IPS-18a (cell line): ENCODE measurements at regions not wholly inside any gene's neighbourhood (a gene's known extent, or its start where the extent isn't known, plus 50 kb on each side); places are given as distances from the start of the nearest gene placed in this dataset.

ENCODE experiments used
- H3K27ac ChIP-seq: one replicate; pipeline ENCODE4 v1.5.1; 2013; ENCODE audit warnings: low read length
- H3K27me3 ChIP-seq: one replicate; pipeline ENCODE4 v1.6.1; 2013; ENCODE audit warnings: mild to moderate bottlenecking, low read length; ENCODE audit not compliant: control insufficient read depth, insufficient read depth
- H3K36me3 ChIP-seq: one replicate; pipeline ENCODE4 v1.6.1; 2013; ENCODE audit warnings: low read depth, low read length; ENCODE audit not compliant: control insufficient read depth
- H3K4me1 ChIP-seq: one replicate; pipeline ENCODE4 v1.6.1; 2013; ENCODE audit warnings: low read depth, low read length; ENCODE audit not compliant: control insufficient read depth
- H3K4me3 ChIP-seq: one replicate; pipeline ENCODE4 v1.5.1; 2013; ENCODE audit warnings: low read length
- H3K9ac ChIP-seq: one replicate; pipeline ENCODE4 v1.6.1; 2013; ENCODE audit warnings: mild to moderate bottlenecking, low read length, moderate library complexity
- H3K9me3 ChIP-seq: one replicate; pipeline ENCODE4 v1.6.1; 2013; ENCODE audit warnings: low read depth, low read length; ENCODE audit not compliant: control insufficient read depth

- Histone ChIP-seq H3K36me3 (no peaks in the 10 kb centered on the region), H3K4me1 (no peaks in the 10 kb centered on the region), H3K4me3 (no peak overlapping the region), H3K9ac (no peak overlapping the region), H3K9me3 (no peaks in the 10 kb centered on the region), H3K27me3 (no peaks in the 10 kb centered on the region), H3K27ac (no peak overlapping the region)
Observed at GRCh38 chr10:3982746-3983442, 197.9 kb upstream of the KLF6 start.

GRCh38 chr10:3981300-3981699 lies 196.3 kb upstream of the KLF6 start:
- Histone ChIP-seq H3K4me1 (no peaks in the 10 kb centered on the region), H3K27ac (no peak overlapping the region), H3K9ac (no peak overlapping the region), H3K36me3 (no peaks in the 10 kb centered on the region), H3K4me3 (no peak overlapping the region), H3K27me3 (no peaks in the 10 kb centered on the region), H3K9me3 (no peaks in the 10 kb centered on the region)

GRCh38 chr10:3980660-3981059 lies 195.7 kb upstream of the KLF6 start:
- Histone ChIP-seq H3K9ac (no peak overlapping the region), H3K27ac (no peak overlapping the region), H3K4me3 (no peak overlapping the region)

GRCh38 chr10:3980144-3980543 lies 195.1 kb upstream of the KLF6 start:
- Histone ChIP-seq H3K36me3 (no peaks in the 10 kb centered on the region), H3K9me3 (no peaks in the 10 kb centered on the region), H3K4me3 (no peak overlapping the region), H3K9ac (no peak overlapping the region), H3K27ac (no peak overlapping the region), H3K27me3 (no peaks in the 10 kb centered on the region), H3K4me1 (no peaks in the 10 kb centered on the region)

More at GRCh38 chr10:3980660-3981059, 195.7 kb upstream of the KLF6 start:
- Histone ChIP-seq H3K27me3 (no peaks in the 10 kb centered on the region), H3K9me3 (no peaks in the 10 kb centered on the region), H3K36me3 (no peaks in the 10 kb centered on the region), H3K4me1 (no peaks in the 10 kb centered on the region)

- no peaks in the 10 kb centered on the region for H3K36me3 ChIP-seq
- H3K4me3 ChIP-seq, result no peak overlapping the region
- H3K9me3 ChIP-seq, result no peaks in the 10 kb centered on the region
- no peak overlapping the region for H3K27ac ChIP-seq
- no peaks in the 10 kb centered on the region for H3K27me3 ChIP-seq
- H3K4me1 ChIP-seq, result no peaks in the 10 kb centered on the region
- no peak overlapping the region for H3K9ac ChIP-seq
Observed at GRCh38 chr10:3978761-3979160, 193.8 kb upstream of the KLF6 start.

GRCh38 chr10:3978174-3978573 lies 193.2 kb upstream of the KLF6 start:
- no peaks in the 10 kb centered on the region for H3K9me3 ChIP-seq
- H3K4me1 ChIP-seq, result no peaks in the 10 kb centered on the region

GRCh38 chr10:3977761-3978160 lies 192.8 kb upstream of the KLF6 start:
- no peak overlapping the region for H3K27ac ChIP-seq
- H3K36me3 ChIP-seq, result no peaks in the 10 kb centered on the region
- no peaks in the 10 kb centered on the region for H3K4me1 ChIP-seq
- no peaks in the 10 kb centered on the region for H3K27me3 ChIP-seq
- H3K4me3 ChIP-seq, result no peak overlapping the region
- H3K9me3 ChIP-seq, result no peaks in the 10 kb centered on the region
- no peak overlapping the region for H3K9ac ChIP-seq

More at GRCh38 chr10:3978174-3978573, 193.2 kb upstream of the KLF6 start:
- H3K27ac ChIP-seq, result no peak overlapping the region
- H3K4me3 ChIP-seq, result no peak overlapping the region
- no peaks in the 10 kb centered on the region for H3K27me3 ChIP-seq
- H3K36me3 ChIP-seq, result no peaks in the 10 kb centered on the region
- H3K9ac ChIP-seq, result no peak overlapping the region

GRCh38 chr10:3976718-3977117 lies 191.7 kb upstream of the KLF6 start:
- H3K4me3 ChIP-seq, result no peak overlapping the region
- no peak overlapping the region for H3K27ac ChIP-seq
- no peaks in the 10 kb centered on the region for H3K4me1 ChIP-seq
- H3K27me3 ChIP-seq, result no peaks in the 10 kb centered on the region
- H3K9me3 ChIP-seq, result no peaks in the 10 kb centered on the region
- H3K9ac ChIP-seq, result no peak overlapping the region
- H3K36me3 ChIP-seq, result no peaks in the 10 kb centered on the region

- H3K27ac ChIP-seq, result no peak overlapping the region
- H3K36me3 ChIP-seq, result no peaks in the 10 kb centered on the region
- H3K9me3 ChIP-seq, result no peaks in the 10 kb centered on the region
- no peaks in the 10 kb centered on the region for H3K27me3 ChIP-seq
- H3K9ac ChIP-seq, result no peak overlapping the region
- no peak overlapping the region for H3K4me3 ChIP-seq
- no peaks in the 10 kb centered on the region for H3K4me1 ChIP-seq
Observed at GRCh38 chr10:3976171-3976570, 191.2 kb upstream of the KLF6 start.

- Histone ChIP-seq H3K4me1 (no peaks in the 10 kb centered on the region), H3K27ac (no peak overlapping the region), H3K36me3 (no peaks in the 10 kb centered on the region), H3K4me3 (no peak overlapping the region), H3K27me3 (no peaks in the 10 kb centered on the region), H3K9me3 (no peaks in the 10 kb centered on the region), H3K9ac (no peak overlapping the region)
Observed at GRCh38 chr10:3975016-3975415, 190.0 kb upstream of the KLF6 start.

GRCh38 chr10:3972460-3973301 lies 187.7 kb upstream of the KLF6 start:
- Histone ChIP-seq H3K27me3 (no peaks in the 10 kb centered on the region), H3K27ac (no peak overlapping the region), H3K9me3 (no peaks in the 10 kb centered on the region), H3K4me3 (no peak overlapping the region), H3K36me3 (no peaks in the 10 kb centered on the region), H3K4me1 (no peaks in the 10 kb centered on the region), H3K9ac (no peak overlapping the region)

- Histone ChIP-seq H3K4me3 (no peak overlapping the region), H3K27me3 (no peaks in the 10 kb centered on the region), H3K27ac (no peak overlapping the region), H3K36me3 (no peaks in the 10 kb centered on the region), H3K9me3 (no peaks in the 10 kb centered on the region), H3K4me1 (no peaks in the 10 kb centered on the region), H3K9ac (no peak overlapping the region)
Observed at GRCh38 chr10:3971713-3972112, 186.7 kb upstream of the KLF6 start.
